ENCODE measurements at regions not wholly inside any gene's neighbourhood (a gene's known extent, or its start where the extent isn't known, plus 50 kb on each side); places are given as distances from the start of the nearest gene placed in this dataset.

GRCh38 chr2:831225-831536 is 119.5 kb upstream of the SNTG2 start:
- no peaks in the 10 kb centered on the region for H3K36me3 Mint-ChIP-seq
- Histone ChIP-seq H3K9me3 (ENCODE audit: control insufficient read depth in 2 of 2, low read length in 2 of 2) (no peaks in the 10 kb centered on the region), H3K27me3 (ENCODE audit: control insufficient read depth, insufficient read depth, low read length) (no peaks in the 10 kb centered on the region), H3K4me1 (ENCODE audit: control insufficient read depth, insufficient read depth, low read length, poor library complexity, severe bottlenecking) (no peaks in the 10 kb centered on the region), H3K27ac (ENCODE audit: insufficient read depth, low read length, poor library complexity, severe bottlenecking) (no peak overlapping the region), H3K36me3 (ENCODE audit: control insufficient read depth, insufficient read depth, low read length) (no peaks in the 10 kb centered on the region), H3K4me3 (ENCODE audit: low read depth, low read length) (no peak overlapping the region)
- H3K4me1 Mint-ChIP-seq = peaks cover 0 to 2% (median 0%) of the 10 kb centered on the region in 4 donors
- DNase-seq (no peak), ATAC-seq (ENCODE audit: low read depth in 2 of 2) (no peak)
- no peak overlapping the region for H3K4me3 Mint-ChIP-seq
- no peak overlapping the region for H3K27ac Mint-ChIP-seq
- H3K27me3 Mint-ChIP-seq = peaks cover 5% of the 10 kb centered on the region
- no peaks in the 10 kb centered on the region for H3K9me3 Mint-ChIP-seq

GRCh38 chr2:830419-831224 is 120.0 kb upstream of the SNTG2 start:
- Histone ChIP-seq H3K9me3 (ENCODE audit: control insufficient read depth in 2 of 2, low read length in 2 of 2) (no peaks in the 10 kb centered on the region), H3K27me3 (ENCODE audit: control insufficient read depth, insufficient read depth, low read length) (no peaks in the 10 kb centered on the region), H3K4me1 (ENCODE audit: control insufficient read depth, insufficient read depth, low read length, poor library complexity, severe bottlenecking) (no peaks in the 10 kb centered on the region), H3K4me3 (ENCODE audit: low read depth, low read length) (no peak overlapping the region), H3K36me3 (ENCODE audit: control insufficient read depth, insufficient read depth, low read length) (no peaks in the 10 kb centered on the region), H3K27ac (ENCODE audit: insufficient read depth, low read length, poor library complexity, severe bottlenecking) (no peak overlapping the region)
- no peak overlapping the region for H3K4me3 Mint-ChIP-seq
- H3K4me1 Mint-ChIP-seq = peaks cover 0 to 2% (median 0%) of the 10 kb centered on the region in 4 donors
- no peaks in the 10 kb centered on the region for H3K9me3 Mint-ChIP-seq
- no peak for DNase-seq
- H3K36me3 Mint-ChIP-seq = no peaks in the 10 kb centered on the region
- peaks cover 5% of the 10 kb centered on the region for H3K27me3 Mint-ChIP-seq
- H3K27ac Mint-ChIP-seq = no peak overlapping the region
- ATAC-seq (ENCODE audit: low read depth in 2 of 2) = no peak

- Histone ChIP-seq H3K4me1 (ENCODE audit: control insufficient read depth, insufficient read depth, low read length, poor library complexity, severe bottlenecking) (no peaks in the 10 kb centered on the region), H3K9me3 (ENCODE audit: control insufficient read depth in 2 of 2, low read length in 2 of 2) (no peaks in the 10 kb centered on the region), H3K27me3 (ENCODE audit: control insufficient read depth, insufficient read depth, low read length) (no peaks in the 10 kb centered on the region), H3K27ac (ENCODE audit: insufficient read depth, low read length, poor library complexity, severe bottlenecking) (no peak overlapping the region), H3K4me3 (ENCODE audit: low read depth, low read length) (no peak overlapping the region), H3K36me3 (ENCODE audit: control insufficient read depth, insufficient read depth, low read length) (no peaks in the 10 kb centered on the region)
- Mint-ChIP-seq H3K4me1 (peaks cover 0 to 2% (median 0%) of the 10 kb centered on the region in 4 donors), H3K4me3 (no peak overlapping the region), H3K36me3 (no peaks in the 10 kb centered on the region), H3K27me3 (peaks cover 5% of the 10 kb centered on the region), H3K27ac (no peak overlapping the region), H3K9me3 (peaks cover 0 to 1% (median 0%) of the 10 kb centered on the region in 7 donors)
- ATAC-seq (ENCODE audit: low read depth in 2 of 2) = no peak
- no peak for DNase-seq
Observed at GRCh38 chr2:829047-829446, 121.6 kb upstream of the SNTG2 start.

- Histone ChIP-seq H3K27ac (ENCODE audit: insufficient read depth, low read length, poor library complexity, severe bottlenecking) (no peak overlapping the region), H3K27me3 (ENCODE audit: control insufficient read depth, insufficient read depth, low read length) (no peaks in the 10 kb centered on the region), H3K9me3 (ENCODE audit: control insufficient read depth in 2 of 2, low read length in 2 of 2) (no peaks in the 10 kb centered on the region), H3K36me3 (ENCODE audit: control insufficient read depth, insufficient read depth, low read length) (no peaks in the 10 kb centered on the region), H3K4me3 (ENCODE audit: low read depth, low read length) (no peak overlapping the region), H3K4me1 (ENCODE audit: control insufficient read depth, insufficient read depth, low read length, poor library complexity, severe bottlenecking) (no peaks in the 10 kb centered on the region)
- DNase-seq = no peak
- Mint-ChIP-seq H3K4me3 (no peak overlapping the region), H3K9me3 (peaks cover 0 to 1% (median 0%) of the 10 kb centered on the region in 7 donors), H3K27ac (no peak overlapping the region), H3K36me3 (no peaks in the 10 kb centered on the region), H3K4me1 (no peaks in the 10 kb centered on the region), H3K27me3 (no peaks in the 10 kb centered on the region)
- no peak for ATAC-seq (ENCODE audit: low read depth in 2 of 2)
Observed at GRCh38 chr2:824954-825353, 125.7 kb upstream of the SNTG2 start.

GRCh38 chr2:824524-824923 is 126.1 kb upstream of the SNTG2 start:
- Mint-ChIP-seq H3K27me3 (no peaks in the 10 kb centered on the region), H3K4me3 (peak overlapping the region in 1 of 4 donors; percentile 27), H3K27ac (no peak overlapping the region), H3K9me3 (peaks cover 0 to 1% (median 0%) of the 10 kb centered on the region in 7 donors), H3K36me3 (no peaks in the 10 kb centered on the region), H3K4me1 (no peaks in the 10 kb centered on the region)
- ATAC-seq (ENCODE audit: low read depth in 2 of 2) = no peak
- no peak for DNase-seq
- Histone ChIP-seq H3K27me3 (ENCODE audit: control insufficient read depth, insufficient read depth, low read length) (no peaks in the 10 kb centered on the region), H3K9me3 (ENCODE audit: control insufficient read depth in 2 of 2, low read length in 2 of 2) (no peaks in the 10 kb centered on the region), H3K27ac (ENCODE audit: insufficient read depth, low read length, poor library complexity, severe bottlenecking) (no peak overlapping the region), H3K4me3 (ENCODE audit: low read depth, low read length) (no peak overlapping the region), H3K4me1 (ENCODE audit: control insufficient read depth, insufficient read depth, low read length, poor library complexity, severe bottlenecking) (no peaks in the 10 kb centered on the region), H3K36me3 (ENCODE audit: control insufficient read depth, insufficient read depth, low read length) (no peaks in the 10 kb centered on the region)

GRCh38 chr2:821546-821945 is 129.1 kb upstream of the SNTG2 start:
- ATAC-seq (ENCODE audit: low read depth in 2 of 2) = no peak
- no peak for DNase-seq
- Histone ChIP-seq H3K9me3 (ENCODE audit: control insufficient read depth in 2 of 2, low read length in 2 of 2) (no peaks in the 10 kb centered on the region), H3K4me3 (ENCODE audit: low read depth, low read length) (no peak overlapping the region), H3K27ac (ENCODE audit: insufficient read depth, low read length, poor library complexity, severe bottlenecking) (no peak overlapping the region), H3K36me3 (ENCODE audit: control insufficient read depth, insufficient read depth, low read length) (no peaks in the 10 kb centered on the region), H3K4me1 (ENCODE audit: control insufficient read depth, insufficient read depth, low read length, poor library complexity, severe bottlenecking) (no peaks in the 10 kb centered on the region), H3K27me3 (ENCODE audit: control insufficient read depth, insufficient read depth, low read length) (no peaks in the 10 kb centered on the region)
- Mint-ChIP-seq H3K36me3 (no peaks in the 10 kb centered on the region), H3K4me3 (no peak overlapping the region), H3K27ac (no peak overlapping the region), H3K9me3 (peaks cover 0 to 1% (median 0%) of the 10 kb centered on the region in 7 donors), H3K27me3 (no peaks in the 10 kb centered on the region), H3K4me1 (no peaks in the 10 kb centered on the region)

- Histone ChIP-seq H3K27me3 (ENCODE audit: control insufficient read depth, insufficient read depth, low read length) (no peaks in the 10 kb centered on the region), H3K27ac (ENCODE audit: insufficient read depth, low read length, poor library complexity, severe bottlenecking) (no peak overlapping the region), H3K36me3 (ENCODE audit: control insufficient read depth, insufficient read depth, low read length) (no peaks in the 10 kb centered on the region), H3K4me1 (ENCODE audit: control insufficient read depth, insufficient read depth, low read length, poor library complexity, severe bottlenecking) (no peaks in the 10 kb centered on the region), H3K9me3 (ENCODE audit: control insufficient read depth in 2 of 2, low read length in 2 of 2) (no peaks in the 10 kb centered on the region), H3K4me3 (ENCODE audit: low read depth, low read length) (no peak overlapping the region)
- Mint-ChIP-seq H3K36me3 (no peaks in the 10 kb centered on the region), H3K27me3 (no peaks in the 10 kb centered on the region), H3K4me1 (no peaks in the 10 kb centered on the region), H3K27ac (no peak overlapping the region), H3K9me3 (no peaks in the 10 kb centered on the region), H3K4me3 (no peak overlapping the region)
- DNase-seq (no peak), ATAC-seq (ENCODE audit: low read depth in 2 of 2) (no peak)
Observed at GRCh38 chr2:819601-820000, 131.0 kb upstream of the SNTG2 start.

- no peaks in the 10 kb centered on the region for H3K27me3 Mint-ChIP-seq
- H3K4me1 Mint-ChIP-seq = no peaks in the 10 kb centered on the region
- Histone ChIP-seq H3K27me3 (ENCODE audit: control insufficient read depth, insufficient read depth, low read length) (no peaks in the 10 kb centered on the region), H3K9me3 (ENCODE audit: control insufficient read depth in 2 of 2, low read length in 2 of 2) (no peaks in the 10 kb centered on the region), H3K36me3 (ENCODE audit: control insufficient read depth, insufficient read depth, low read length) (no peaks in the 10 kb centered on the region), H3K4me3 (ENCODE audit: low read depth, low read length) (no peak overlapping the region), H3K4me1 (ENCODE audit: control insufficient read depth, insufficient read depth, low read length, poor library complexity, severe bottlenecking) (no peaks in the 10 kb centered on the region), H3K27ac (ENCODE audit: insufficient read depth, low read length, poor library complexity, severe bottlenecking) (no peak overlapping the region)
- no peak overlapping the region for H3K4me3 Mint-ChIP-seq
- no peak overlapping the region for H3K27ac Mint-ChIP-seq
- H3K9me3 Mint-ChIP-seq = peaks cover 0 to 2% (median 0%) of the 10 kb centered on the region in 7 donors
- H3K36me3 Mint-ChIP-seq = no peaks in the 10 kb centered on the region
- DNase-seq = no peak
- no peak for ATAC-seq (ENCODE audit: low read depth in 2 of 2)
Observed at GRCh38 chr2:819121-819520, 131.5 kb upstream of the SNTG2 start.
